ENCODE measurements at regions not wholly inside any gene's neighbourhood (a gene's known extent, or its start where the extent isn't known, plus 50 kb on each side); places are given as distances from the start of the nearest gene placed in this dataset.

GRCh38 chr4:46649390-46649789 is 259.5 kb upstream of the GABRA2 start:
- Histone ChIP-seq H3K9ac (ENCODE audit: low read length) (no peak overlapping the region), H3F3A (ENCODE audit: insufficient read depth) (no peaks in the 10 kb centered on the region), H3K27ac (ENCODE audit: low read depth, low read length) (no peak overlapping the region), H3K9me2 (replicated peaks; ENCODE audit: insufficient read depth, low read length) (no peaks in the 10 kb centered on the region), H2AFZ (ENCODE audit: low read depth, low read length, severe bottlenecking) (no peak overlapping the region), H3K79me2 (ENCODE audit: insufficient read depth, low read length) (no peaks in the 10 kb centered on the region), H3K9me3 (ENCODE audit: insufficient read depth, low read length) (no peaks in the 10 kb centered on the region), H3K4me2 (ENCODE audit: low read depth, low read length, poor library complexity, severe bottlenecking) (no peak overlapping the region), H3K27me3 (ENCODE audit: low read length) (no peaks in the 10 kb centered on the region), H3K36me3 (ENCODE audit: low read length) (no peaks in the 10 kb centered on the region), H3K4me3 (ENCODE audit: insufficient read depth, low read length, poor library complexity, severe bottlenecking) (no peak overlapping the region), H4K20me1 (ENCODE audit: low read depth, low read length) (no peaks in the 10 kb centered on the region)
- TF ChIP-seq CTCF (IDR thresholded peaks at IDR 0.05; ENCODE audit: insufficient read depth, low read length, poor library complexity, severe bottlenecking) (no peak), EZH2phosphoT487 (conservative IDR thresholded peaks at IDR 0.05; ENCODE audit: low read length) (no peak)

GRCh38 chr4:46648088-46648744 is 258.3 kb upstream of the GABRA2 start:
- H3K27ac ChIP-seq (ENCODE audit: low read depth, low read length) = no peak overlapping the region
- no peaks in the 10 kb centered on the region for H4K20me1 ChIP-seq (ENCODE audit: low read depth, low read length)
- no peaks in the 10 kb centered on the region for H3K9me2 ChIP-seq (replicated peaks; ENCODE audit: insufficient read depth, low read length)
- no peaks in the 10 kb centered on the region for H3K9me3 ChIP-seq (ENCODE audit: insufficient read depth, low read length)
- no peaks in the 10 kb centered on the region for H3F3A ChIP-seq (ENCODE audit: insufficient read depth)
- H3K27me3 ChIP-seq (ENCODE audit: low read length) = no peaks in the 10 kb centered on the region
- no peaks in the 10 kb centered on the region for H3K79me2 ChIP-seq (ENCODE audit: insufficient read depth, low read length)
- H3K36me3 ChIP-seq (ENCODE audit: low read length) = no peaks in the 10 kb centered on the region
- peak; percentile 61 for TF ChIP-seq CTCF (IDR thresholded peaks at IDR 0.05; ENCODE audit: insufficient read depth, low read length, poor library complexity, severe bottlenecking)
- TF ChIP-seq EZH2phosphoT487 (conservative IDR thresholded peaks at IDR 0.05; ENCODE audit: low read length) = no peak
- no peak overlapping the region for H3K4me3 ChIP-seq (ENCODE audit: insufficient read depth, low read length, poor library complexity, severe bottlenecking)
- H3K9ac ChIP-seq (ENCODE audit: low read length) = no peak overlapping the region
- no peak overlapping the region for H2AFZ ChIP-seq (ENCODE audit: low read depth, low read length, severe bottlenecking)
- no peak overlapping the region for H3K4me2 ChIP-seq (ENCODE audit: low read depth, low read length, poor library complexity, severe bottlenecking)

GRCh38 chr4:46645126-46645525 is 255.2 kb upstream of the GABRA2 start:
- Histone ChIP-seq H3K4me3 (ENCODE audit: insufficient read depth, low read length, poor library complexity, severe bottlenecking) (no peak overlapping the region), H3K4me2 (ENCODE audit: low read depth, low read length, poor library complexity, severe bottlenecking) (no peak overlapping the region), H3K27ac (ENCODE audit: low read depth, low read length) (no peak overlapping the region), H2AFZ (ENCODE audit: low read depth, low read length, severe bottlenecking) (no peak overlapping the region), H3K9me2 (replicated peaks; ENCODE audit: insufficient read depth, low read length) (no peaks in the 10 kb centered on the region), H3K79me2 (ENCODE audit: insufficient read depth, low read length) (no peaks in the 10 kb centered on the region), H3K27me3 (ENCODE audit: low read length) (no peaks in the 10 kb centered on the region), H3K9me3 (ENCODE audit: insufficient read depth, low read length) (no peaks in the 10 kb centered on the region), H4K20me1 (ENCODE audit: low read depth, low read length) (no peaks in the 10 kb centered on the region), H3K9ac (ENCODE audit: low read length) (no peak overlapping the region), H3K36me3 (ENCODE audit: low read length) (no peaks in the 10 kb centered on the region), H3F3A (ENCODE audit: insufficient read depth) (no peaks in the 10 kb centered on the region)
- no peak for TF ChIP-seq CTCF (IDR thresholded peaks at IDR 0.05; ENCODE audit: insufficient read depth, low read length, poor library complexity, severe bottlenecking)
- TF ChIP-seq EZH2phosphoT487 (conservative IDR thresholded peaks at IDR 0.05; ENCODE audit: low read length) = no peak

All from SU-DHL-6 (cell line).